Thyroid gland (tissue), 4 donors: ENCODE measurements at regions not wholly inside any gene's neighbourhood (a gene's known extent, or its start where the extent isn't known, plus 50 kb on each side); places are given as distances from the start of the nearest gene placed in this dataset.

Source experiments
- DNase-seq, 2 donors: peaks; one replicate each; pipeline ENCODE4 v3.0.0-alpha.2; 2019
- H3K27ac ChIP-seq, 3 donors: fragments of 200-600 bp; sonication (generic); 1 replicate in 2 of 3; 2 replicates in 1 of 3; pipeline ENCODE4 v1.5.1; 2016 to 2019; ENCODE audit warnings: mild to moderate bottlenecking in 1 of 3, moderate library complexity in 1 of 3
- H3K27me3 ChIP-seq: fragments of 200-600 bp; sonication (generic); one replicate; pipeline ENCODE4 v1.5.1; 2019
- H3K36me3 ChIP-seq, 2 donors: fragments of 200-600 bp; sonication (generic); one replicate each; pipeline ENCODE4 v1.5.1; 2016 to 2019
- H3K4me1 ChIP-seq, 2 donors: fragments of 200-600 bp; sonication (generic); one replicate each; pipeline ENCODE4 v1.5.1; 2017 to 2019
- H3K4me3 ChIP-seq, 3 donors: fragments of 200-600 bp; sonication (generic); replicated peaks in 1 of 3; 1 replicate in 2 of 3; 2 replicates in 1 of 3; pipeline ENCODE4 v1.5.1; 2016; ENCODE audit warnings: mild to moderate bottlenecking in 1 of 3
- H3K9me3 ChIP-seq: fragments of 200-600 bp; sonication (generic); one replicate; pipeline ENCODE4 v1.5.1; 2017
- POLR2A ChIP-seq, 2 donors: fragments of 450-650 bp; IDR thresholded peaks; one replicate each; pipeline ENCODE4 v1.6.1; 2017; ENCODE audit warnings: antibody characterized with exemption in 2 of 2, mild to moderate bottlenecking in 2 of 2, moderate library complexity in 1 of 2
- WGBS, 2 donors: methylation state at CpG; one replicate each; pipeline ENCODE4 v1.1.5; 2017; 5-methylcytosine and 5-hydroxymethylcytosine counted together
- intact Hi-C: fragments of 100-400 bp; cut with DNase I; formaldehyde crosslinking; loops from one replicate; pipeline ENCODE4 v1.15.1; 2023
- TF ChIP-seq, protein P1 (sequence below), 6 experiments: fragments of 200-600 bp in 3 of 6; fragments of 450-650 bp in 3 of 6; sonication (generic) in 3 of 6; IDR thresholded peaks; one replicate each; pipeline ENCODE4 v1.5.1; 2016 to 2019; ENCODE audit warnings: antibody characterized with exemption in 6 of 6, mild to moderate bottlenecking in 2 of 6, inconsistent platforms in 1 of 6, moderate library complexity in 1 of 6

DNA sequence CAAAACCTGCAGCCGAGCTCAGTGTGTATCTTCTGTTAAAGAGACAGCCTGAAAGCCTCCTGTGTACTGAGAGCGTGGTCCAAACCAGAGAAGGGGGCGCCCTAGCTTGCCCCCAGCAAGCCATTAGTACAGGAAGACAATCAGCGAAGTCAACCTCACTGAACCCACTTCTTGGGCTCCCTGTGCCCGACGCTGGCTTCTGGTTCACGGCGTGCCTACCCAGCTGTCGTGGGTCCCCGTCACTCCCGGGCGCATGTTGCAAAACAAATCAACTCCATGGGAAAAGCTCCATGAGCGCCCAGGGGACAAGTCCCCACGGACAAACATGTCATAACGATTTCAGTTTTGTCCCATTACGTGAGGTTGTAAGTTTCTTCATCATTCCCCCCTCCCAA, 326.9 kb downstream of the SH3GL2 start:
- Histone ChIP-seq H3K4me3 (no peak overlapping the region), H3K27ac (no peak overlapping the region), H3K27me3 (no peaks in the 10 kb centered on the region), H3K9me3 (no peaks in the 10 kb centered on the region), H3K4me1 (no peaks in the 10 kb centered on the region), H3K36me3 (no peaks in the 10 kb centered on the region)
- TF ChIP-seq, protein P1, sequence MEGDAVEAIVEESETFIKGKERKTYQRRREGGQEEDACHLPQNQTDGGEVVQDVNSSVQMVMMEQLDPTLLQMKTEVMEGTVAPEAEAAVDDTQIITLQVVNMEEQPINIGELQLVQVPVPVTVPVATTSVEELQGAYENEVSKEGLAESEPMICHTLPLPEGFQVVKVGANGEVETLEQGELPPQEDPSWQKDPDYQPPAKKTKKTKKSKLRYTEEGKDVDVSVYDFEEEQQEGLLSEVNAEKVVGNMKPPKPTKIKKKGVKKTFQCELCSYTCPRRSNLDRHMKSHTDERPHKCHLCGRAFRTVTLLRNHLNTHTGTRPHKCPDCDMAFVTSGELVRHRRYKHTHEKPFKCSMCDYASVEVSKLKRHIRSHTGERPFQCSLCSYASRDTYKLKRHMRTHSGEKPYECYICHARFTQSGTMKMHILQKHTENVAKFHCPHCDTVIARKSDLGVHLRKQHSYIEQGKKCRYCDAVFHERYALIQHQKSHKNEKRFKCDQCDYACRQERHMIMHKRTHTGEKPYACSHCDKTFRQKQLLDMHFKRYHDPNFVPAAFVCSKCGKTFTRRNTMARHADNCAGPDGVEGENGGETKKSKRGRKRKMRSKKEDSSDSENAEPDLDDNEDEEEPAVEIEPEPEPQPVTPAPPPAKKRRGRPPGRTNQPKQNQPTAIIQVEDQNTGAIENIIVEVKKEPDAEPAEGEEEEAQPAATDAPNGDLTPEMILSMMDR (IDR thresholded peaks at IDR 0.05), result no peak
- TF ChIP-seq POLR2A (IDR thresholded peaks at IDR 0.05), result no peak
- DNase-seq, result no peak
- WGBS, 2 donors, result 0% methylated on average over 7 to 16 of the region's 16 CpGs
- intact Hi-C loops, result no loop called here

DNA sequence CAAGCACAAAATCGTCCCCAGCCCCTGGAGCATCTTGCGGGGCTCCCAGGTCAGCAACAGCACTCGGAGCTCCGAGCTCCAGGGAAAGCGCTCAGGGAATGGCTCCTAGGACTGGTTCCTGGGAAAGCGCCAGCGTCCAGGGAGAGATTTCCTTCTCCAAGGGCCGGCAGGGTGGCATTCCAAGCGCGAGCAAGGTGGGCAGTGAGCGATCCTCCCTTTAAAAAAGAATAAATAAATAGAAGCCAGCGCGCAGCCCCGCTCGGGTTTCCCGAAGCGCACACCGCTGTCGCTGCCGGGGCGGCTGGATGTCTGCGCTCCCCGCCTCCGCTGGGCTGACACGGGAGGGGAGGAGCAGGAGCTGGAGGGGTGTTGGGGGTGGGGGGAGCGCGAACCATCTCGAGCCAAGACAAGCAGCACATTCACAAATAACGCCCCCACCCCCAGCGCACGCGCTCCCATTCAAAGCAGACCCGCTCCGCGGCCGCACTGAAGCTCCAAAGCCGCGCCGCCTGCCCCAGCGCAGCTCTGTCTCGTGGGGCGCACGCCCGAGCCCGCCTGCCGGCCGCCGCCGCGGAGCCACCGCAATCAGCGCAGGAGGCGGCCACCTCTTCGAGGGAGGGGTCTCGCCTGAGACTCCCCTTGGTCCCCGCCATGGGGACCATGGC, 327.4 kb downstream of the SH3GL2 start:
- peak overlapping the region in 1 of 3 donors; percentile 6 for H3K4me3 ChIP-seq
- intact Hi-C loops, result no loop called here
- H3K36me3 ChIP-seq, result no peaks in the 10 kb centered on the region
- 3 to 6% methylated on average over 7 to 10 of the region's 56 CpGs for WGBS, 2 donors
- DNase-seq, result no peak
- no peaks in the 10 kb centered on the region for H3K27me3 ChIP-seq
- H3K9me3 ChIP-seq, result no peaks in the 10 kb centered on the region
- H3K27ac ChIP-seq, result peak overlapping the region in 1 of 3 donors; percentile 17
- H3K4me1 ChIP-seq, result no peaks in the 10 kb centered on the region
- TF ChIP-seq POLR2A (IDR thresholded peaks at IDR 0.05), result no peak
- TF ChIP-seq, protein P1 (IDR thresholded peaks at IDR 0.05), result no peak

DNA sequence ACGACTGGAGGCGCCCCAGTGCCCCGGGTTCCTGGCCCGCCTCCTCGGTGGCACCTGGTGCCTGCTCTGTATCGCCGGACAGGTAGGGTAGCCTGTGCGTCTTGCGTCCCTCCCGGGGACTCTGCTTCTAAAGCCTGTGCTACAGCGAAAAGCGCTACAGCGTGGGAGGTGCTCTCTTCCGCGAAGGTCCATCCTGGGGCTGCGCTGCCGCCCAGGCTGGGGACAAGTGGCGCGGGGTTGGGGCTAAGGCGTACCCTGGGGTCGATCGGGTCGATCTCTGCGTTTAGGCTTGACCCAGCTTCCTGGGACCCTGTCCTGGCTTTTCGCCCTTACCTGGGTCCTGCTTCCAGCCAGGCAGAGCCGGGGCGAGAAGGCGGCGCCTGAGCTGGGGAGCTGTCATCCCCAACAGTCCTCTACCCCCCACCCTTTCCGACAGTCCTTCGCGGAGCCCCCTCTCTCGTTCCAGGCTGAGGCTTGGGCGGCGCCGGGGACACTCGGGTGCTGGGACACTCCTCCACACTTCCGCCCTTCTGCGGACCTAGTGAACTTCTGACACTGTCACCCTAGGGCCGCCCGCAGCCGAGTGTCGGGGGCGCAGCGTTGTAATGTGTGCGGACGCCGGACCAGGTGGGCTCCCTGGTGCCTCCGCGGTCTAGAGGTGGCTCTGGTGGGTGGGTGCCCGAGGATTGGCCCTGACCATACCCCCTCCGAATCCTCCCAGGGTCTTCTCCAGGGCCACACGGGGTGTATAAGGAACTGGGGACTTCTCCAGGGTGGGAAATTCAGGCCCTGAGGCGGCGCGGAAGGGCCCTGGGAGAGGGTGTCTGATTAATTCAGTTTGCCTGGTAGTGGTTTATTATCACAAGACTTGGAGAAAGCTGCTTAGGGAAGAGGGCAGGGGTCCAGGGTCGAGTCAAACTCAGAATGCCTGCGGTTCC, 328.2 kb downstream of the SH3GL2 start:
- intact Hi-C loops, result no loop called here
- Histone ChIP-seq H3K9me3 (no peaks in the 10 kb centered on the region), H3K27ac (peak overlapping the region in 1 of 3 donors; percentile 17), H3K4me1 (no peaks in the 10 kb centered on the region), H3K4me3 (peak overlapping the region in 1 of 3 donors; percentile 6), H3K36me3 (no peaks in the 10 kb centered on the region), H3K27me3 (no peaks in the 10 kb centered on the region)
- WGBS, 2 donors, result 7 to 12% methylated on average over 19 to 46 of the region's 58 CpGs
- no peak for DNase-seq
- TF ChIP-seq POLR2A (IDR thresholded peaks at IDR 0.05), result no peak
- TF ChIP-seq, protein P1 (IDR thresholded peaks at IDR 0.05), result no peak

DNA sequence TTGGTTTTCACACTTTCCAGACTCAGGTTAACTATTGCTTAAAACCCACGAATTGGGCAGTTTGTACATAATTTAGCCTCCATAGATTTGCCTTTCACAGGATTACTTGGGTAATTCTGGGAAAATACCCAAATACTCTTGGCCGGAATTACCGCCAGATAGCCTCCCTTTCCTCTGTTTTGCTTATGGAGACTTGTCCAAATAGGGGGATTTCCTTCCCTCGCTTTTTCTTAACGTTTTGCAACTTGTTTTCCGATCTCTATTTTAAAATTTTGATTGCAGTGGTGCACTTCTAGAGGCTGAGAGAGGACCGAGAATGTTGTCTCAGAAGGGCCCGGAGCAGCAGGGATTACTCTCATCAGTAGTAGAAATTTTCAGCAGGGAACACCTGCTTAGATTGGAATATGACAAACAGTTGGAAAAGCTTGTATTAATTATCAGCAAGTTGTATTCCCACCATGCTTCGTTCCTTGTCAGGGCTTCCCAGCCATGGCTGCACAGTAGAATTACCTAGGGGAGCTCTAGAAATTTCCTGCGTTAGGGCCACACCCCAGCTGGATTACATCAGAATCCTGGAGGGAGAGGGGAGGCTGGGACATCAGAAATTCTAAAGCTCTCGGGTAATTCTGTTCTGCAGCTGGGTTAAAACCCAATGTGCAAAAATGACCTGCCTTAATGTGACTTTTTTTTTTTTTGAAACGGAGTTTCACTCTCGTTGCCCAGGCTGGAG, 329.1 kb downstream of the SH3GL2 start:
- WGBS, 2 donors, result 65 to 70% methylated on average over 13 of the region's 13 CpGs
- Histone ChIP-seq H3K36me3 (no peaks in the 10 kb centered on the region), H3K4me3 (no peak overlapping the region), H3K9me3 (no peaks in the 10 kb centered on the region), H3K27me3 (no peaks in the 10 kb centered on the region), H3K4me1 (no peaks in the 10 kb centered on the region), H3K27ac (peak overlapping the region in 1 of 3 donors; percentile 17)
- TF ChIP-seq, protein P1 (IDR thresholded peaks at IDR 0.05), result no peak
- no peak for TF ChIP-seq POLR2A (IDR thresholded peaks at IDR 0.05)
- intact Hi-C loops, result no loop called here
- DNase-seq, result no peak
